H1 (cell line): ENCODE measurements at regions not wholly inside any gene's neighbourhood (a gene's known extent, or its start where the extent isn't known, plus 50 kb on each side); places are given as distances from the start of the nearest gene placed in this dataset.

Experiments
- CTCF ChIA-PET: fragments of 300-600 bp; sonication (Branson Sonifier 250); formaldehyde crosslinking; loops from one replicate; lab custom pipeline; 2021; ENCODE audit not compliant: partially characterized antibody; lab: Charles Lee
- POLR2A ChIA-PET: fragments of 300-600 bp; sonication (Branson Sonifier 250); formaldehyde crosslinking; loops from one replicate; lab custom pipeline; 2021; ENCODE audit warnings: inconsistent platforms; ENCODE audit not compliant: partially characterized antibody; lab: Charles Lee
- DNase-seq, 2 experiments: peaks; one replicate each; pipeline versions ENCODE4 v3.0.0 to v3.0.0-alpha.2; 2010 to 2022; ENCODE audit warnings: low spot score in 2 of 2, low read depth in 1 of 2, mixed read lengths in 1 of 2
- FAIRE-seq: peaks from 2 replicates; lab custom pipeline; 2011; peaks lifted over from hg19 to GRCh38; lab: Jason Lieb, UNC
- H2AFZ ChIP-seq: 2 replicates; pipeline ENCODE4 v1.8.1; 2012; ENCODE audit warnings: low read length, inconsistent platforms
- H2AK5ac ChIP-seq: 2 replicates; pipeline ENCODE4 v1.6.1; 2013; ENCODE audit warnings: low read depth, low read length
- H2BK120ac ChIP-seq: replicated peaks from 2 replicates; pipeline ENCODE3; 2013; ENCODE audit warnings: low read depth, low read length, inconsistent platforms
- H2BK12ac ChIP-seq: 2 replicates; pipeline ENCODE4 v1.6.1; 2013; ENCODE audit warnings: low read depth, low read length
- H2BK15ac ChIP-seq: 2 replicates; pipeline ENCODE4 v1.6.1; 2013; ENCODE audit warnings: low read length
- H2BK20ac ChIP-seq: 2 replicates; pipeline ENCODE4 v1.6.1; 2013; ENCODE audit warnings: low read length
- H2BK5ac ChIP-seq: 2 replicates; pipeline ENCODE4 v1.6.1; 2013; ENCODE audit warnings: low read depth, low read length
- H3K14ac ChIP-seq: 2 replicates; pipeline ENCODE4 v1.6.1; 2013; ENCODE audit warnings: inconsistent platforms; ENCODE audit not compliant: insufficient read length
- H3K18ac ChIP-seq: 2 replicates; pipeline ENCODE4 v1.6.1; 2013; ENCODE audit warnings: low read length; ENCODE audit errors: extremely low read depth
- H3K23ac ChIP-seq: 2 replicates; pipeline ENCODE4 v1.6.1; 2013; ENCODE audit warnings: inconsistent platforms; ENCODE audit not compliant: insufficient read length
- H3K23me2 ChIP-seq: 2 replicates; pipeline ENCODE4 v1.6.1; 2013; ENCODE audit warnings: low read depth, low read length
- H3K27ac ChIP-seq: 2 replicates; pipeline ENCODE4 v1.6.1; 2011; ENCODE audit warnings: low read depth, low read length, inconsistent platforms
- H3K27me3 ChIP-seq, 4 experiments: replicated peaks in 1 of 4; 1 replicate in 1 of 4; 2 replicates in 3 of 4; pipeline versions ENCODE4 v1.6.1 to v1.8.1; 2011 to 2013; ENCODE audit warnings: low read length in 3 of 4, mild to moderate bottlenecking in 3 of 4, inconsistent platforms in 2 of 4, mixed read lengths in 2 of 4, moderate library complexity in 1 of 4; ENCODE audit not compliant: control insufficient read depth in 3 of 4, insufficient read depth in 3 of 4; ENCODE audit errors: extremely low read depth in 1 of 4
- H3K36me3 ChIP-seq, 4 experiments: 2 replicates each; pipeline versions ENCODE4 v1.6.1 to v1.8.1; 2011 to 2013; ENCODE audit warnings: mild to moderate bottlenecking in 4 of 4, low read length in 3 of 4, moderate library complexity in 2 of 4, control low read depth in 1 of 4, inconsistent platforms in 1 of 4; ENCODE audit not compliant: insufficient read depth in 4 of 4, control insufficient read depth in 2 of 4
- H3K4ac ChIP-seq: replicated peaks from 2 replicates; pipeline ENCODE3; 2013; ENCODE audit warnings: low read length, low read depth, mixed read lengths, inconsistent platforms; ENCODE audit not compliant: insufficient read length
- H3K4me1 ChIP-seq, 4 experiments: replicated peaks in 1 of 4; 1 replicate in 1 of 4; 2 replicates in 3 of 4; pipeline versions ENCODE4 v1.6.1 to v1.8.1; 2011 to 2013; ENCODE audit warnings: low read length in 3 of 4, inconsistent platforms in 2 of 4, mixed read lengths in 1 of 4; ENCODE audit not compliant: insufficient read depth in 4 of 4, control insufficient read depth in 3 of 4
- H3K4me2 ChIP-seq, 2 experiments: 2 replicates each; pipeline versions ENCODE4 v1.6.1 to v1.8.1; 2011 to 2013; ENCODE audit warnings: low read depth in 2 of 2, low read length in 2 of 2, control low read depth in 1 of 2, inconsistent platforms in 1 of 2, mild to moderate bottlenecking in 1 of 2; ENCODE audit not compliant: insufficient read depth in 1 of 2
- H3K4me3 ChIP-seq, 4 experiments: fragments of 200-600, 300-600 bp in 1 of 4; sonication (generic), shearing (Covaris generic), sonication (Bioruptor Twin) in 1 of 4; 2 replicates each; pipeline versions ENCODE4 v1.5.1 to v1.8.1; 2011 to 2016; ENCODE audit warnings: low read length in 4 of 4, low read depth in 3 of 4, control low read depth in 2 of 4, inconsistent platforms in 2 of 4, mild to moderate bottlenecking in 2 of 4, mixed read lengths in 1 of 4, moderate library complexity in 1 of 4; ENCODE audit not compliant: insufficient read depth in 2 of 4; ENCODE audit errors: extremely low read depth in 1 of 4
- H3K56ac ChIP-seq: replicated peaks from 2 replicates; pipeline ENCODE3; 2013; ENCODE audit warnings: low read depth, mild to moderate bottlenecking, mixed read lengths, low read length, inconsistent platforms; ENCODE audit not compliant: insufficient read length
- H3K79me1 ChIP-seq: 2 replicates; pipeline ENCODE4 v1.6.1; 2013; ENCODE audit warnings: low read depth, low read length, control low read depth
- H3K79me2 ChIP-seq, 2 experiments: 2 replicates each; pipeline versions ENCODE4 v1.6.1 to v1.8.1; 2012 to 2013; ENCODE audit warnings: low read length in 2 of 2, mild to moderate bottlenecking in 2 of 2, inconsistent platforms in 1 of 2; ENCODE audit not compliant: insufficient read depth in 2 of 2, control insufficient read depth in 1 of 2
- H3K9ac ChIP-seq, 4 experiments: replicated peaks in 1 of 4; 1 replicate in 1 of 4; 2 replicates in 3 of 4; pipeline versions ENCODE4 v1.6.1 to v1.8.1; 2011 to 2013; ENCODE audit warnings: low read depth in 3 of 4, low read length in 3 of 4, control low read depth in 2 of 4, mild to moderate bottlenecking in 2 of 4, moderate library complexity in 2 of 4, inconsistent platforms in 1 of 4; ENCODE audit errors: extremely low read depth in 1 of 4
- H3K9me3 ChIP-seq, 2 experiments: 2 replicates each; pipeline versions ENCODE4 v1.6.1 to v1.8.1; 2012 to 2013; ENCODE audit warnings: mild to moderate bottlenecking in 2 of 2, moderate library complexity in 2 of 2, control low read depth in 1 of 2, inconsistent platforms in 1 of 2, low read depth in 1 of 2, low read length in 1 of 2, mixed read lengths in 1 of 2; ENCODE audit not compliant: insufficient read depth in 2 of 2
- H4K20me1 ChIP-seq, 2 experiments: replicated peaks in 1 of 2; 2 replicates each; pipeline versions ENCODE3 to v1.8.1; 2011 to 2013; ENCODE audit warnings: inconsistent platforms in 2 of 2, low read length in 2 of 2, mild to moderate bottlenecking in 1 of 2; ENCODE audit not compliant: insufficient read depth in 2 of 2, control insufficient read depth in 1 of 2
- H4K5ac ChIP-seq: 2 replicates; pipeline ENCODE4 v1.6.1; 2013; ENCODE audit warnings: low read length, low read depth, mixed read lengths, inconsistent platforms; ENCODE audit not compliant: insufficient read length
- H4K8ac ChIP-seq: 2 replicates; pipeline ENCODE4 v1.8.0; 2013; ENCODE audit warnings: mild to moderate bottlenecking, moderate library complexity, low read length, inconsistent platforms; ENCODE audit not compliant: insufficient read depth; ENCODE audit errors: extremely low read depth
- H4K91ac ChIP-seq: replicated peaks from 2 replicates; pipeline ENCODE3; 2013; ENCODE audit warnings: low read length, mixed read lengths, inconsistent platforms; ENCODE audit not compliant: insufficient read length
- CREB1 ChIP-seq: IDR thresholded peaks from 2 replicates; pipeline ENCODE4 v1.6.1; 2012; ENCODE audit warnings: inconsistent platforms
- CTCF ChIP-seq, 3 experiments: IDR thresholded peaks; 1 replicate in 2 of 3; 2 replicates in 1 of 3; pipeline versions ENCODE4 v1.5.1 to v1.6.1; 2011; ENCODE audit warnings: low read length in 3 of 3, mild to moderate bottlenecking in 3 of 3, inconsistent platforms in 2 of 3, low read depth in 1 of 3, moderate library complexity in 1 of 3; ENCODE audit not compliant: insufficient read depth in 1 of 3; ENCODE audit errors: control extremely low read depth in 1 of 3
- RAD21 ChIP-seq, 2 experiments: IDR thresholded peaks in 1 of 2; conservative IDR thresholded peaks in 1 of 2; 2 replicates each; pipeline ENCODE4 v1.6.1; 2011; ENCODE audit warnings: low read depth in 2 of 2, low read length in 2 of 2, improper control_type of control experiment in 1 of 2, inconsistent platforms in 1 of 2, mild to moderate bottlenecking in 1 of 2, moderate library complexity in 1 of 2
- SAP30 ChIP-seq: fragments of 300-600 bp; sonication (generic); IDR thresholded peaks from 2 replicates; pipeline ENCODE4 v1.7.1; 2012; ENCODE audit warnings: low read length, moderate library complexity, mild to moderate bottlenecking, inconsistent platforms; ENCODE audit not compliant: insufficient read depth, insufficient replicate concordance
- SP2 ChIP-seq: IDR thresholded peaks from 2 replicates; pipeline ENCODE4 v1.6.1; 2012; ENCODE audit warnings: mild to moderate bottlenecking, low read length, inconsistent platforms
- TAF7 ChIP-seq: optimal IDR thresholded peaks from 2 replicates; pipeline ENCODE3; 2011; ENCODE audit warnings: low read depth, mild to moderate bottlenecking, inconsistent platforms, low read length, moderate library complexity, borderline replicate concordance
- WGBS, 2 experiments: shearing (Covaris generic) in 1 of 2; methylation state at CpG; one replicate each; pipeline versions ENCODE4 v1.1.6 to v1.1.7; 2013 to 2015; ENCODE audit warnings: low lambda C conversion rate in 2 of 2, mixed read lengths in 2 of 2, inconsistent platforms in 1 of 2, low coverage in 1 of 2, missing lambda C conversion rate in 1 of 2; ENCODE audit not compliant: insufficient replicate concordance in 2 of 2, insufficient coverage in 1 of 2, insufficient read length in 1 of 2; ENCODE audit errors: extremely low coverage in 1 of 2, missing lambda C conversion rate in 1 of 2; 5-methylcytosine and 5-hydroxymethylcytosine counted together
- TF ChIP-seq, protein P1 (sequence below): IDR thresholded peaks from 2 replicates; pipeline ENCODE4 v1.6.1; 2012; ENCODE audit warnings: low read length, inconsistent platforms

- no peak overlapping the region for H3K4ac ChIP-seq
- no peak for DNase-seq
- no peak overlapping the region for H2AK5ac ChIP-seq
- no peak overlapping the region for H3K23ac ChIP-seq
- H3K14ac ChIP-seq = no peak overlapping the region
- no peak overlapping the region for H4K5ac ChIP-seq
- no peak overlapping the region for H3K4me3 ChIP-seq
- no peak overlapping the region for H2BK20ac ChIP-seq
- H3K4me2 ChIP-seq = no peak overlapping the region
- no peak for FAIRE-seq
- POLR2A ChIA-PET = no interaction called here
- no peak overlapping the region for H3K27ac ChIP-seq
- no peaks in the 10 kb centered on the region for H3K79me1 ChIP-seq
- 93% methylated on average over 13 of the region's 13 CpGs; no CpG with 5 or more reads in 1 of the 2 experiments for WGBS, 2 experiments
- no peaks in the 10 kb centered on the region for H3K9me3 ChIP-seq
- no peak overlapping the region for H2BK15ac ChIP-seq
- H4K8ac ChIP-seq = no peak overlapping the region
- H3K79me2 ChIP-seq = no peaks in the 10 kb centered on the region
- no peak overlapping the region for H3K56ac ChIP-seq
- no peak overlapping the region for H2BK5ac ChIP-seq
- CTCF ChIA-PET = no interaction called here
- no peak overlapping the region for H3K18ac ChIP-seq
- no peak overlapping the region for H2BK12ac ChIP-seq
- no peaks in the 10 kb centered on the region for H3K36me3 ChIP-seq
- no peaks in the 10 kb centered on the region for H3K27me3 ChIP-seq
- no peak overlapping the region for H2BK120ac ChIP-seq
- no peak overlapping the region; a peak in 1 of 7 replicates for H3K9ac ChIP-seq
- no peak overlapping the region for H4K91ac ChIP-seq
- no peaks in the 10 kb centered on the region for H3K4me1 ChIP-seq
- H4K20me1 ChIP-seq = no peaks in the 10 kb centered on the region
- no peak for TF ChIP-seq CREB1
- no peak for TF ChIP-seq CTCF (IDR thresholded peaks at IDR 0.05; ENCODE audit: control extremely low read depth in 1 of 3, insufficient read depth in 1 of 3, low read depth in 1 of 3, low read length in 3 of 3)
- TF ChIP-seq SAP30 = no peak
- TF ChIP-seq, protein P1, sequence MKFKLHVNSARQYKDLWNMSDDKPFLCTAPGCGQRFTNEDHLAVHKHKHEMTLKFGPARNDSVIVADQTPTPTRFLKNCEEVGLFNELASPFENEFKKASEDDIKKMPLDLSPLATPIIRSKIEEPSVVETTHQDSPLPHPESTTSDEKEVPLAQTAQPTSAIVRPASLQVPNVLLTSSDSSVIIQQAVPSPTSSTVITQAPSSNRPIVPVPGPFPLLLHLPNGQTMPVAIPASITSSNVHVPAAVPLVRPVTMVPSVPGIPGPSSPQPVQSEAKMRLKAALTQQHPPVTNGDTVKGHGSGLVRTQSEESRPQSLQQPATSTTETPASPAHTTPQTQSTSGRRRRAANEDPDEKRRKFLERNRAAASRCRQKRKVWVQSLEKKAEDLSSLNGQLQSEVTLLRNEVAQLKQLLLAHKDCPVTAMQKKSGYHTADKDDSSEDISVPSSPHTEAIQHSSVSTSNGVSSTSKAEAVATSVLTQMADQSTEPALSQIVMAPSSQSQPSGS = no peak
- no peak for TF ChIP-seq SP2
- no peak for TF ChIP-seq TAF7
- no peak for TF ChIP-seq RAD21 (IDR thresholded peaks at IDR 0.05 in 1 of 2, conservative IDR thresholded peaks at IDR 0.05 in 1 of 2; ENCODE audit: low read depth in 2 of 2, low read length in 2 of 2)
- H2AFZ ChIP-seq = no peak overlapping the region; the same call in 1 of the 2 replicates
- H3K23me2 ChIP-seq = no peaks in the 10 kb centered on the region
Measured at GRCh38 chr13:85405316-85405897, 393.8 kb downstream of the SLITRK6 start.
